Ovary (tissue), 3 donors: ENCODE measurements at regions not wholly inside any gene's neighbourhood (a gene's known extent, or its start where the extent isn't known, plus 50 kb on each side); places are given as distances from the start of the nearest gene placed in this dataset.

Experiments
- CTCF ChIP-seq, 3 donors: fragments of 450-650 bp in 2 of 3; fragments of 200-600 bp in 1 of 3; IDR thresholded peaks; one replicate each; pipeline versions ENCODE4 v1.5.1 to v1.8.0; 2016 to 2022; ENCODE audit warnings: antibody characterized with exemption in 3 of 3, mild to moderate bottlenecking in 1 of 3
- EP300 ChIP-seq: sonication (generic); formaldehyde crosslinking; IDR thresholded peaks from one replicate; pipeline ENCODE4 v1.6.1; 2017; ENCODE audit warnings: antibody characterized with exemption
- POLR2A ChIP-seq: fragments of 450-650 bp; IDR thresholded peaks from one replicate; pipeline ENCODE4 v1.6.1; 2017; ENCODE audit warnings: antibody characterized with exemption, mild to moderate bottlenecking, moderate library complexity
- donor health status: DM: no; HTN: no; CAD: no.

GRCh38 chr3:24832891-24833290, 338.2 kb upstream of the THRB start:
- no peak for TF ChIP-seq CTCF (IDR thresholded peaks at IDR 0.05)
- no peak for TF ChIP-seq EP300
- TF ChIP-seq POLR2A, result no peak
